NCI-H446 treated with DMSO at 0.1 percent for 48 hours (cell line): ENCODE measurements at regions not wholly inside any gene's neighbourhood (a gene's known extent, or its start where the extent isn't known, plus 50 kb on each side); places are given as distances from the start of the nearest gene placed in this dataset.
A peak's percentile ranks its signal among the peaks of the same experiment; 100 is the strongest.

Experiments
- DNase-seq: peaks from one replicate; lab custom pipeline; 2025; lab: John Stamatoyannopoulos, UW

- no peak for DNase-seq
Measured at GRCh38 chr1:96296991-96297390, 424.6 kb upstream of the PTBP2 start.

- DNase-seq = no peak
Measured at GRCh38 chr1:96306809-96307560, 414.6 kb upstream of the PTBP2 start.

GRCh38 chr1:96308314-96308713 lies 413.3 kb upstream of the PTBP2 start:
- DNase-seq = no peak

GRCh38 chr1:96309783-96310182 lies 411.8 kb upstream of the PTBP2 start:
- DNase-seq = no peak

- no peak for DNase-seq
Measured at GRCh38 chr1:96313216-96313615, 408.4 kb upstream of the PTBP2 start.

- no peak for DNase-seq
Measured at GRCh38 chr1:96329121-96329520, 392.5 kb upstream of the PTBP2 start.

GRCh38 chr1:96331596-96331995 lies 390.0 kb upstream of the PTBP2 start:
- DNase-seq = no peak

GRCh38 chr1:96333522-96334235 lies 387.9 kb upstream of the PTBP2 start:
- no peak for DNase-seq

- no peak for DNase-seq
Measured at GRCh38 chr1:96334236-96334557, 387.4 kb upstream of the PTBP2 start.

GRCh38 chr1:96338622-96339021 lies 383.0 kb upstream of the PTBP2 start:
- no peak for DNase-seq

GRCh38 chr1:96340686-96341085 lies 380.9 kb upstream of the PTBP2 start:
- DNase-seq = no peak

- DNase-seq = no peak
Measured at GRCh38 chr1:96346719-96347118, 374.9 kb upstream of the PTBP2 start.

GRCh38 chr1:96349896-96350295 lies 371.7 kb upstream of the PTBP2 start:
- DNase-seq = no peak

GRCh38 chr1:96352733-96353132 lies 368.9 kb upstream of the PTBP2 start:
- no peak for DNase-seq

- no peak for DNase-seq
Measured at GRCh38 chr1:96355521-96355920, 366.1 kb upstream of the PTBP2 start.

- no peak for DNase-seq
Measured at GRCh38 chr1:96355961-96356360, 365.6 kb upstream of the PTBP2 start.

- no peak for DNase-seq
Measured at GRCh38 chr1:96357141-96357765, 364.3 kb upstream of the PTBP2 start.

GRCh38 chr1:96358057-96358456 lies 363.5 kb upstream of the PTBP2 start:
- DNase-seq = peak; percentile 11

GRCh38 chr1:96360036-96360795 lies 361.4 kb upstream of the PTBP2 start:
- DNase-seq = no peak

GRCh38 chr1:96361271-96361856 lies 360.2 kb upstream of the PTBP2 start:
- peak; percentile 61 for DNase-seq

- DNase-seq = no peak
Measured at GRCh38 chr1:96361961-96362360, 359.6 kb upstream of the PTBP2 start.

GRCh38 chr1:96362623-96363022 lies 359.0 kb upstream of the PTBP2 start:
- no peak for DNase-seq
